Astrocyte of the cerebellum (primary cell): ENCODE measurements at regions not wholly inside any gene's neighbourhood (a gene's known extent, or its start where the extent isn't known, plus 50 kb on each side); places are given as distances from the start of the nearest gene placed in this dataset.

Source experiments
- DNase-seq: peaks from one replicate; pipeline ENCODE4 v3.0.0-alpha.2; 2011; ENCODE audit warnings: low read depth
- H3K4me3 ChIP-seq: 2 replicates; pipeline ENCODE4 v1.5.1; 2011; ENCODE audit warnings: mild to moderate bottlenecking, low read depth, low read length, moderate library complexity
- in situ Hi-C: cut with HindIII; loops from 2 replicates; pipeline ENCODE4 v1.10.0; 2017; ENCODE audit warnings: low sequenced_read_pairs
- TF ChIP-seq, protein P1 (sequence below): IDR thresholded peaks from 2 replicates; pipeline ENCODE4 v1.5.1; 2012; ENCODE audit warnings: low read length, low read depth, moderate library complexity, mild to moderate bottlenecking; ENCODE audit errors: missing control alignments

DNA sequence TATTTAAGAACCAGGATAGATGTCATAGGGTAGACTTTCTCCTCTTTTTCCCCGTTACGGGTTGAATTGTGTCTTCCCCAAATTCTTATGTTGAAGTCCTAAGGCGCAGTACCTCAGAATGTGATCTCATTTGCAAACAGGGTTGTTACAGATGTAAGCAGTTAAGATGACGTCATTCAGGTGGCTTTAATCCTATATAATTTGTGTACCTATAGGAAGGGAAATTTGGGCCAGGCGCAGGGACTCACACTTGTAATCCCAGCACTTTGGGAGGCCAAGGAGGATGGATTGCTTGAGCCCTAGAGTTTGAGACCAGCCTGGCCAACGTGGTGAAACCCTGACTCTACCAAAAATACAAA lies 99.5 kb upstream of the DHX40 start:
- TF ChIP-seq, protein P1, sequence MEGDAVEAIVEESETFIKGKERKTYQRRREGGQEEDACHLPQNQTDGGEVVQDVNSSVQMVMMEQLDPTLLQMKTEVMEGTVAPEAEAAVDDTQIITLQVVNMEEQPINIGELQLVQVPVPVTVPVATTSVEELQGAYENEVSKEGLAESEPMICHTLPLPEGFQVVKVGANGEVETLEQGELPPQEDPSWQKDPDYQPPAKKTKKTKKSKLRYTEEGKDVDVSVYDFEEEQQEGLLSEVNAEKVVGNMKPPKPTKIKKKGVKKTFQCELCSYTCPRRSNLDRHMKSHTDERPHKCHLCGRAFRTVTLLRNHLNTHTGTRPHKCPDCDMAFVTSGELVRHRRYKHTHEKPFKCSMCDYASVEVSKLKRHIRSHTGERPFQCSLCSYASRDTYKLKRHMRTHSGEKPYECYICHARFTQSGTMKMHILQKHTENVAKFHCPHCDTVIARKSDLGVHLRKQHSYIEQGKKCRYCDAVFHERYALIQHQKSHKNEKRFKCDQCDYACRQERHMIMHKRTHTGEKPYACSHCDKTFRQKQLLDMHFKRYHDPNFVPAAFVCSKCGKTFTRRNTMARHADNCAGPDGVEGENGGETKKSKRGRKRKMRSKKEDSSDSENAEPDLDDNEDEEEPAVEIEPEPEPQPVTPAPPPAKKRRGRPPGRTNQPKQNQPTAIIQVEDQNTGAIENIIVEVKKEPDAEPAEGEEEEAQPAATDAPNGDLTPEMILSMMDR = no peak
- in situ Hi-C loops = no loop called here

GRCh38 chr17:59466946-59467801 lies 98.2 kb upstream of the DHX40 start:
- no peak overlapping the region for H3K4me3 ChIP-seq
- TF ChIP-seq, protein P1 = no peak
- in situ Hi-C loops = no loop called here
- DNase-seq = no peak

More for the DNA sequence above, 99.5 kb upstream of the DHX40 start:
- H3K4me3 ChIP-seq = no peak overlapping the region
- no peak for DNase-seq

DNA sequence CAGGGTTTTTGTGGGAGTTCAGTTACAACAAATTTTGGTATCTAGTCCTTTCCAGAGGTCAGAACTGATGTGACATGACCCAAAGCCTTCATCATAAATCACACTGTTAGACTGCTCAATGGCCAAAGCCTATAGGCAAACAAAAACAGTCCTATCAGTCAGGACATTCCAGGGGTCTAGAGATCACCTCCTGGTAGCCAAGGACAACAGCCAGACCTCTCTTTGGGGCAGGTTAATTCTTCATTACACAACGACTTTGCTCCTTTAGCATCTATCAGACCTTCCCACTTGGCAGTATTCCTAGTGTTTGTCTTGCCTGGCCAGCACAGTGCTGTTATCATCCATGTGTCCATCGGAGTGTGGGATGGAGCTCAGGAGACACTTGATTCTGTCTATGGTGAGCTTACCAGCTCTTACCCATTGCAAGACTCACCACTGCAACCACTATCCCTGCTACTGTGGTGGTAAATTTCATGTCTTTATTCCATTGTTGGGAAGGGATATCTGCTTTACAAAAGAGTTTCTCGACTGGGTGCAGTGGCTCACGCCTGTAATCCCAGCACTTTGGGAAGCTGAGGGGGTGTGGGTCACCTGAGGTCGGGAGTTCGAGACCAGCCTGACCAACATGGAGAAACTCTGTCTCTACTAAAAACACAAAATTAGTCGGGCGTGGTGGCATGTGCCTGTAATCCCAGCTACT lies 95.5 kb upstream of the DHX40 start:
- in situ Hi-C loops = no loop called here
- no peak overlapping the region for H3K4me3 ChIP-seq
- no peak for DNase-seq
- TF ChIP-seq, protein P1 = no peak

DNA sequence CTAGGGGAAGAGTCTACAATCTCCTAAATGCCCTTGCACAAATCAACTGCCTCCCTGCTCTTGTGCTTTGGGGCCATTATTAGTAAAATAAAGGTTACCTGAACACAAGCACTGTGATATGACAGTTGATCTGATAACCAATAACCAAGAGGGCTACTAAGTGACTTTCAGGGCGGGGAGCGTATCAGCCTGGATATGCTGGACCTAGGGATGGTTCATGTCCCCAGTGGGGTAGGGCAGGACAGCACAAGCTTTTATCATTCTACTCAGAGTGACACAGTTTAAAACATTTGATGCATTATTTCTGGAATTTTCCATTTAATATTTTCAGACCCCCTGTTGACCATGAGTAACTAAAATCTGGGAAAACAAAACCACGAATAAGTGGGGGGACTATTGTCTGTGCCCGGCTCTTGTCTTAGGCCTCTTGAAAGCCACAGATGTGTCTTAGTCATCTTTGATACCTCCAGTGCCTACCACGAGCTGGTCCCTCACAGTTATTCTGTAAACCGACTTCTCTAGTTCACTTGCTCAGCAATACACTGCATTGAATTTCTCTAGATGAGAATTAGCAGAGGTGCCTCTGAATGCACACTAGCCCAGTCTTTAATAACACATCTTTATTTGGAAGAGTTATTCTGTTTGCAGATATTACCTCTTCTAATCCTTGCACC lies 94.6 kb upstream of the DHX40 start:
- TF ChIP-seq, protein P1 = no peak
- H3K4me3 ChIP-seq = no peak overlapping the region
- no peak for DNase-seq
- in situ Hi-C loops = no loop called here

DNA sequence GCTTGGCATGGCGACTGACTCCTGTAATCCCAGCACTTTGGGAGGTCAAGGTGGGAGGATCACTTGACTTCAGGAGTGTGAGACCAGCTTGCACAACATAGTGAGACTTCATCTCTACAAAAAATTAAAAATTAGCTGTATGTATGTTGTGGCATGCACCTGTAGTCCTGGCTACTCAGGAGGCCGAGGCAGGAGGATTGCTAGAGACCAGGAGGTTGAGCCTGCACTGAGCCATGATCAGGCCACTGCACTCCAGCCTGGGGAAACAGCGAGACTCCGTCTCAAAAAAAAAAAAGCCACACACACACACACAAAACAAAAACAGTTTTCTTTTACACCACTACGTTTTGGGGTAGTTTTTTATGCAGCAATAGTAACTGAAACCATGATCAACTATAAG lies 89.0 kb upstream of the DHX40 start:
- in situ Hi-C loops = no loop called here
- TF ChIP-seq, protein P1 = no peak
- DNase-seq = no peak
- H3K4me3 ChIP-seq = no peak overlapping the region

- in situ Hi-C loops = no loop called here
Measured at GRCh38 chr17:59479141-59479540, 86.3 kb upstream of the DHX40 start.

More at GRCh38 chr17:59479141-59479540, 86.3 kb upstream of the DHX40 start:
- H3K4me3 ChIP-seq = no peak overlapping the region
- TF ChIP-seq, protein P1 = no peak
- DNase-seq = no peak
